ENCODE measurements at regions not wholly inside any gene's neighbourhood (a gene's known extent, or its start where the extent isn't known, plus 50 kb on each side); places are given as distances from the start of the nearest gene placed in this dataset.

- DNase-seq, result no peak
Observed at GRCh38 chr2:181771356-181771755, 91.0 kb upstream of the NEUROD1 start.

GRCh38 chr2:181772334-181772733 is 92.0 kb upstream of the NEUROD1 start:
- no peak for DNase-seq

GRCh38 chr2:181772777-181773176 is 92.5 kb upstream of the NEUROD1 start:
- no peak for DNase-seq

GRCh38 chr2:181774685-181775084 is 94.4 kb upstream of the NEUROD1 start:
- no peak for DNase-seq

GRCh38 chr2:181776336-181776735 is 96.0 kb upstream of the NEUROD1 start:
- DNase-seq, result no peak

- DNase-seq, result no peak
Observed at GRCh38 chr2:181777734-181778133, 97.4 kb upstream of the NEUROD1 start.

GRCh38 chr2:181778621-181779201 is 98.4 kb upstream of the NEUROD1 start:
- DNase-seq, result no peak

- DNase-seq, result no peak
Observed at GRCh38 chr2:181779288-181780021, 99.1 kb upstream of the NEUROD1 start.

GRCh38 chr2:181780047-181780651 is 99.8 kb upstream of the NEUROD1 start:
- DNase-seq, result no peak

- no peak for DNase-seq
Observed at GRCh38 chr2:181780657-181781056, 100.3 kb upstream of the NEUROD1 start.

- no peak for DNase-seq
Observed at GRCh38 chr2:181781078-181781786, 100.9 kb upstream of the NEUROD1 start.

- DNase-seq, result no peak
Observed at GRCh38 chr2:181782660-181783059, 102.3 kb upstream of the NEUROD1 start.

- DNase-seq, result no peak
Observed at GRCh38 chr2:181784556-181784955, 104.2 kb upstream of the NEUROD1 start.

GRCh38 chr2:181785691-181786344 is 105.5 kb upstream of the NEUROD1 start:
- DNase-seq, result no peak

GRCh38 chr2:181786371-181787228 is 104.9 kb upstream of the ITPRID2 start:
- no peak for DNase-seq

GRCh38 chr2:181787310-181788048 is 104.1 kb upstream of the ITPRID2 start:
- DNase-seq, result peak; percentile 44

- no peak for DNase-seq
Observed at GRCh38 chr2:181788897-181789555, 102.5 kb upstream of the ITPRID2 start.

- DNase-seq, result no peak
Observed at GRCh38 chr2:181789827-181790448, 101.6 kb upstream of the ITPRID2 start.

GRCh38 chr2:181790716-181791649 is 100.5 kb upstream of the ITPRID2 start:
- peak; percentile 46 for DNase-seq
